Stimulated activated CD4-positive, alpha-beta T cell treated with anti-CD3 and anti-CD28 coated beads, TNF-alpha, amount 100 ng/mL, for 4 hours (primary cell): ENCODE measurements at regions not wholly inside any gene's neighbourhood (a gene's known extent, or its start where the extent isn't known, plus 50 kb on each side); places are given as distances from the start of the nearest gene placed in this dataset.

Source experiments
- DNase-seq, 3 experiments: peaks; one replicate each; pipeline ENCODE4 v3.0.0-alpha.2; 2020; ENCODE audit warnings: low read depth in 3 of 3

- DNase-seq, result no peak
Measured at GRCh38 chr16:6932871-6933385, 399.7 kb upstream of the RBFOX1 start.

DNA sequence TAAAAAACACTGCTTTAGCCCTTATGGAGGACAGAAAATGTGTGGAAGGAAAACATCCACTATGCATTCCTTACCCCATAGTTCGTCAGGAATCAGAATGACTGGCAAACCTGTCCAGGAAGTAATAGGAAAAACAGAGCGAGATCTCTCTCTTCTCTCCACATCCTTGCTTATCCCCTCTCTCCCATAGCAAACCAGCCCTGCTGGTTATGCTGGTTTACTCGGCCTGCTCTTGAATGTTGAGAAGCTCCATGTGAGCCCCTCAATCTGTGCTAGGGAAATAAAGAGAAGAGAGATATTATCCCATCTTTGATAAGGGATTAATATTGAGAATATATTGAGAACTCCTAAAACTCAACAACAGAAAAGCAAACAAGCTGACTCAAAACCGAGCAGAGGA lies 402.8 kb upstream of the RBFOX1 start:
- DNase-seq, result no peak

- DNase-seq, result no peak
Measured at GRCh38 chr16:6926762-6927161, 405.9 kb upstream of the RBFOX1 start.

GRCh38 chr16:6926341-6926740 lies 406.3 kb upstream of the RBFOX1 start:
- DNase-seq, result no peak

DNA sequence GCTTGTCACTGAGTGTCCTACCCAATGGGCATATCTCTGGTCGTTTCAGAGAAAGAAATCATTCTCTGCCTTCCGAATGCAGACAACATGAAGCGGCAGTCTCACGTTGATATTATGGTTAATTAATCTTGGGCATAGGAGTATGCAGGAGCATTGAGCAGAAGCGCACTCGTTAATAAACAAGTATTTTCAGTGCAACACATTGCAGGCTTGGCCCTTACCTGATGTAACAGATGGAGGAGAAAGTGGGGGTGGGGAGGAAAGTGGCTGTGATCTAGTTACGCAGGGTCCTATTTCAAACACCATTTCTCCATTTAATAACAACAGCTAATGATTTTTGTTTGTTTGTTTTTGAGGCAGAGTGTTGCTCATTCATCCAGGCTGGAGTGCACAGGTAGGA lies 414.0 kb upstream of the RBFOX1 start:
- DNase-seq, result no peak

- DNase-seq, result no peak
Measured at GRCh38 chr16:6916946-6917345, 415.7 kb upstream of the RBFOX1 start.

- no peak for DNase-seq
Measured at GRCh38 chr16:6913566-6913965, 419.1 kb upstream of the RBFOX1 start.

DNA sequence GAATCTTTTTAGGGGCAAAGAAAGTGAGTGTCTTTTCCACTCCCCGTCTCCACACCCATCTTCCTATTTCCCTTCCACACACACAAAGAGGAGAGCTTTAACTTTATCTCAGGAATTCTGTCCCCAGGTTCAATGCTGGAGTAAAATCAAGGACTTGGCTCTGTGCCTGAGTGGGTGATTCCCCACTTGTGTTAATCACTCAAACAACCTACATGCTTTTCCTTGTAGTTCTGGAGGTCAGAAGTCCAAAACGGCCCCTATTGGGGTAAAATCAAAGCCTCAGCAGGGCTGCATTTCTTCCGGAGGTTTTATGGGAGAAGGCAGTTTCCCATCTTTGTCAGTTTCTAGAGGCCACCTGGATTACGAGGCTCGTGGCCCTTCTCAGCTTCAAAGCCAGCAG lies 422.3 kb upstream of the RBFOX1 start:
- DNase-seq, result no peak

GRCh38 chr16:6905601-6906000 lies 427.0 kb upstream of the RBFOX1 start:
- DNase-seq, result no peak

DNA sequence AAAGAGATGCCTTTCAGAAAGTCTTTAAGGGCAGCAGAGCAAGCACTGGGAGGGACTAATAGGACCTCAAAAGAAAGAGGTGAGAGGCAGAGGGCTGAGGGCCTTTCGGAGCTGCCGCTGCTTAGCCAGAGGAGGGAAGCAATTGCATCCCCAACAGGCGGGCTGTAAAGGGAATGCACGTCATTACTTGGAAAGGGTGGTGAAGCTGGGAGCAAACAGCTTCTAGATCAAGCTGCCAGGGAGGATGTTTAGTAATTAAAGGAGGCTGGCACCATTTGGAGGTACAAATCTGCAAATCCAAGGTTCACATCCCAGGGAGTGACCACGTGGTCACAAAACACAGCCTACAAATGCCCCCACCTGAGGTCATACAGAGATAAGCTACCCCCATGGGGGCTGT lies 429.0 kb upstream of the RBFOX1 start:
- DNase-seq, result no peak

- no peak for DNase-seq
Measured at GRCh38 chr16:6898896-6899295, 433.7 kb upstream of the RBFOX1 start.

DNA sequence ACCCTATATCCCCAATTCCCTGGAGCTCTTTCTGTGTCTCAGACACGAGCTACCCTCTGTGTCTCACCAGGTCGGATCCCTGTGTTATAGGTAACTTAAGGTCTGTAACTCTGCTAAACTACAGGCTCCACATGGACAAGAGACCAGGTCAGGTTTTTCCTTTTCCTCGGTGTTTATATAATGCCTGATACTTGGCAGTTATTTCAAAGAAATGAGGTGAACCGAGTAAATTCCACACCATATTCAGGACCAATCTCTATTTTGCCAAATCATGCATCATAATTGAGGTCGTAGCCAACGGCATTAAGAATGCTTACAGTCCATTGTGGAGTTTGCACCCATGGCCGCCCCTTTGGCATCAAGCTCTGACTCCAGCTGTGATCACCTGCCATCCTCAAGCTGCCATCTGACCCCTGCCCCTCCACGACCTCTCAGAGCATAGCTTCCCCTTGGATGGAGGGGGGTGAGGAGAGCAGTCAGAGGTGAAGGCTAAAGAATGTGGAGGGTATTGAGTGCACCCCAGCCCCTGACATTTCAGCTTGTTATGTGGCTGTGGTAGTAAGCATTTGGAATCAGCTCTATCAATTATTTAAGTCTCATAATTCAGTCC lies 434.7 kb upstream of the RBFOX1 start:
- DNase-seq, result no peak

- DNase-seq, result no peak
Measured at GRCh38 chr16:6892966-6893365, 439.7 kb upstream of the RBFOX1 start.

- no peak for DNase-seq
Measured at GRCh38 chr16:6891496-6891895, 441.1 kb upstream of the RBFOX1 start.

GRCh38 chr16:6888531-6888930 lies 444.1 kb upstream of the RBFOX1 start:
- DNase-seq, result no peak

DNA sequence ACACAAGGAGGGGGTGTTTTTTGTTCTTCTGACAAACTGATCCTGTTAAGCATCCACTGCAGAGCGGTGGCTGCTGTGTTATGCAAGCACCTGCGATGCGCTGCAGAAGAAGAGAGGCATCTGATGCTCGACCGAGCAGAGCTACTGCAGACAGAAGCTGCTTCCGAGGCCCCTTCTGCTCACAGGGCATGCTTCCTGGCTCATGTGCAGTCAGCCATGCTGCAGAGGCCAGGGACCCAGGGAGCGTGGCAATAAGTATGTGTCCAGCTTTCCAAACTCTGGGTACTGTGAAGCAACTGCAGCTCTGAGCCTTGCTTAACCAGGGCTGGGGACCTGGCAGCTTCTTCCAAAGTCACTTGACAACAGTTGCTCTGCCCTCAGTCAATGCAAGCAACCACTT lies 448.6 kb upstream of the RBFOX1 start:
- no peak for DNase-seq

GRCh38 chr16:6880263-6880662 lies 452.4 kb upstream of the RBFOX1 start:
- DNase-seq, result no peak

- no peak for DNase-seq
Measured at GRCh38 chr16:6864671-6865070, 468.0 kb upstream of the RBFOX1 start.

GRCh38 chr16:6864244-6864643 lies 468.4 kb upstream of the RBFOX1 start:
- no peak for DNase-seq

- no peak for DNase-seq
Measured at GRCh38 chr16:6863135-6863534, 469.5 kb upstream of the RBFOX1 start.

DNA sequence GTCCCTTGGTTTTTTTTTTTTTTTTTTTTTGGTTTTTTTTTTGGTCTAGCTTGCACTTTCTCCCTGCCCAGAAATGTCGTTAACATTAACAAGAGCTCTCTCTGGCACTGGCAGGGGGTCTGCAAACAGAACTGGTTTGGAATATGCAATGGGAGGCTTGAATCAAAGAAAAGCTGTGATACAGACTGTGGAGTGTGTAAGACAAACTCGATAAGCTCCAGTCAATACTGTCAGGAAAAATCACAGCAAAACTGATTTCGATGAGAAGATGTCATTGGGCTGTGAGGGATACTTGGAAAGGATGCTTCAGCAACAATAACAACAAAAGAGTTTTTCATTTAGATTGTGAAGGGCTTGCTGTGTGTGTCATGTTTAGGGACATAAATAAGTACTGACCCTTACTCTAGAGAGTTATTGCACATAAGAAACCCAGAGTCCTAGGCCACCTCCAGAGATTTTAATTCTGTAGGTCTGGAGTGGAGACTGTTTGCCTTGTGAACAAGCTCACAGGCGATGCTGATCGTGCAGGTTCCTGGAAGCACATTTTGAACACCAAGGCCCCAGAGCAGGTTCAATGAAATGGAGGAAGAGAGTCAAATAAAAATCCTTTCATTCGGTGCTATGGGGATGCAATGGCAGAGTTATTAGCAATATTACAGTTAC lies 470.7 kb upstream of the RBFOX1 start:
- DNase-seq, result no peak

DNA sequence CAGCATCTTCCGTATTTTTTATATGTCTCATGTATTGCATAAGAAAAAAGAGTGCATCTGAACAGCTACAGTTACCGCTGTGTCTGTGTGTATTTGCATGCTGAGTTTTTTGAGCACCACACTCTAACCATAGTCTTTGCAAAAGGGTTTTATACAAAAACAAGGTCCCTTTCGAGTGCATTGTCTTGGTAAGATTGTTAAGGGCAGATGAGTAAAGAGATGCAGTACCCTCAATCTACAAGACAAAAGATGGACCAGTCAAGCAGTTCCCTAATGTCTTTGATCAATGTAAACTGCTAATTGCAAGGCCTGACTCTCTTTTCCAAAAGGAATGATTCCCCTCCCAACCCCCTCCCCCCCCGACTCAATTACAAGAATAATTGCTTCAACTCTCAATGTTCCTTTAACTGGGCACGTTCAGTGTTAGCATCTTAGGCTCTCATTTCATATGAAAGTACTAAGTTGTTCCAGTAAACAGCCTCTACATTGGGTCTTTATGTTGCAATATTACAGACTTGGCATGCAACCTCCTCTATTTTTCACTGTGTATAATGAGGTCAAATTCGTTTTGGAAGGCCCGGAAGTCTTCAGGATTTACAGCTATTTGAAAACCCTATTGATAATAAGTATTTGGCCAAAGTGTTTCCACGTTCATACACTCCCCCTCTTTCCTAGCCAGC lies 471.4 kb upstream of the RBFOX1 start:
- DNase-seq, result no peak

DNA sequence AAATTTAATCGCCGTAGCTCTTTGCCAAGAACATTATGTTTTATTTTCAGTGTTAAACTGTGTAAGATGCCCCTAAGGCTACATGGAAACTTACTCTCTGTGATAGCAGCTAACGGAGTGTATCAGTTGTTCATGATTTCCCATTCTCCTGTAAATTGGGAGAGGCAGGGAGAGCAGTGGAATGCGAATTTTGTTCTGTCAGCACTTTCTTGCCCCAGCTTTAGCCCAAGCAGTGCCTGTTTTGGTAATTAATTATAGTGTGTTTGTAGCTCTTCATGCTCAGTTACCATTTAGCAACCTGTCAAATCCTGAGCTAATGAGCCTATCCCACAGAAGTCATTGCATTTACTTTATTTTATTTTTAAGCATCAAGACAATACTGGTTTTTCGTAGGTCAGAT lies 475.1 kb upstream of the RBFOX1 start:
- no peak for DNase-seq
